Left forelimb (tissue), 1 donor: ENCODE measurements at regions not wholly inside any gene's neighbourhood (a gene's known extent, or its start where the extent isn't known, plus 50 kb on each side); places are given as distances from the start of the nearest gene placed in this dataset.

ENCODE experiments used
- DNase-seq: peaks from one replicate; pipeline ENCODE4 v3.0.0-alpha.2; 2018; ENCODE audit warnings: low spot score

DNA sequence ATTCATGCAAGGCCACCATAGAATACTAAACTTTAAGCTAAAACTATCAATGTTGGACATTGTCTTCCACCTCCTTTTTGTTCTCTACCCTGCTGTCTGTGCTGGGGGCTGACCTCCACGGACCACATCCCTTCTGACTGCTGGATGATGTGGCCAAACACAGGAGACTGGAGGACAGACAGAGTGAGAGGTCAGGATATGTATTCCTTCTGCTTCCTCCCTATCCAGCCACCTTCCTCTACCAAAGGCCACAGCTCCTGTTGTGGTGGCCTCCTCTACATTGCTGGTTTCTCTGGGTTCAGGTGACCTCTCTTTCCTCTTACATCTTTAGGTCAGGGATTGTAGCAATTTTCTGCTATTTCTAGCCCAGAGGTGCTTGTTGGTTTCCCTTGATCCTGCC is 148.1 kb downstream of the ACTBL2 start:
- no peak for DNase-seq

DNA sequence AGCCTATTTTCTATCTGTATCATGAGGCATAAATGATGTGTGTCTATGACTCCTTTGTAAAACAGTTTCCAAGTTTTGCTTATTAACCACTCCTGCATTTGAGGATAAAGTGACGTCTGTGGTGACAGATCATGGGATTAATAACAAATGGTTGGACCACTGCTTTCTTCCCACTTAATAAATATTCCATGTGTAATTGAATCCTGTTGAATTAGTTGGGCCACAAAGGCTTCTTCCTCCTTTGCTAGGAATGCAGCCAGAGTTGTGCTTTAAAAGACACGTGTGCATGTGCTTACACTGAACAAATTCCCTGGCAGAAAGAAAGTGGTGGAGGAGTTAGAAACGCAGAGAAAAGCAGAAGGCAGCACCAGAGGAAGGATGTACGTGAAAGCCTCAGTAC is 150.2 kb downstream of the ACTBL2 start:
- DNase-seq: no peak

- DNase-seq: no peak
Observed at GRCh38 chr5:57327561-57328367, 153.9 kb downstream of the GPBP1 start.

DNA sequence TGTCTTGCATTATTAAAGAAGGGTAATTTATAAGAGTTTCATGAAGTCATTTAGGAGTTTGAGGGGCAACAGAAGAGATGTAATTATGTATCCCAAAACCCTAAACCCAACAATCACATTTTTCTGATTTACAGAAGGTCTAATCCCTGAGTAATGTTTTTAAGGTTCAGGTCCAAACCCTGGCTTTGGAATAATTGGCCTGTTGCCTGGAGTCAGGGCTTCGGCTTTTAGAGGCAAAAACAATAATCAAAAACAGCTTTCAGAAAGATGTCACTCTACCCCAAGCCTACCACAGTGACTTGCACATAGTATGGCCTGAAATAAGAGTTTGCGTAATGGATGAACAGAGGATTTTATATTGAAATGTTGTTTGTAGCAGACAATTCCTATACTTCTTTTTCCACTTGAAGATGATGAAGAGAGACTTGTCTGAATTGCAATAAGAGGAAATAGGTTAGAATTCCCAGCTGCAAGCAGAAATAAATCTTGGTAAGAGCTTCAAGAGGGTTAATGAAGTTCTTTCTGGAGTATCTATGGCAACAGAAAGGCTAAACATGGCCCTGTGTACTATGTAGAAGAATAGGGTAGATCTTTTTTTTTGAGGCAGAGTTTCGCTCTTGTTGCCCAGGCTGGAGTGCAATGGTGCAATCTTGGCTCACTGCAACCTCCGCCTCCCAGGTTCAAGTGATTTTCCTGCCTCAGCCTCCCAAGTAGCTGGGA is 152.0 kb downstream of the GPBP1 start:
- no peak for DNase-seq

GRCh38 chr5:57324861-57325260 is 151.0 kb downstream of the GPBP1 start:
- DNase-seq: peak; percentile 66

DNA sequence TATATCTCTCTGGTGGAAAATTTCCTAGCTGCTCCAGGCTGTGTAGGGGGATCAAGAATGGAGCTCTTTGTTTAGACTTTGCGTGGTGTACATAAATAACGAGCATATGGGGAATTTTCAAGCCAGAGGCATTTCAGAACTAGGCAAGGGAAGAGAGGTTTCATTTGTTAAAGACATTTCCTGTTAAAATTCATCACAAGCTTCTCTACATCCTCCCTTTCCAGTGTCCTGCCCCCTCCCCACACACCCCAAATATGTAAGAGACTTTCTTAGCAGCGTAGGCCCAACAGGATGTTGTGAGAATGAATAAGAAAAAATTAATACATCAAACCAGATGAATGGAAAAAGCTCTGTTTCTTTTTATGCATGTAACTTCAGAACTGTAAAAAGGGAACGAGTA is 150.3 kb downstream of the GPBP1 start:
- no peak for DNase-seq

- DNase-seq: no peak
Observed at GRCh38 chr5:57320582-57320981, 146.7 kb downstream of the GPBP1 start.

- no peak for DNase-seq
Observed at GRCh38 chr5:57319628-57320027, 145.8 kb downstream of the GPBP1 start.

GRCh38 chr5:57318251-57318650 is 144.4 kb downstream of the GPBP1 start:
- no peak for DNase-seq

DNA sequence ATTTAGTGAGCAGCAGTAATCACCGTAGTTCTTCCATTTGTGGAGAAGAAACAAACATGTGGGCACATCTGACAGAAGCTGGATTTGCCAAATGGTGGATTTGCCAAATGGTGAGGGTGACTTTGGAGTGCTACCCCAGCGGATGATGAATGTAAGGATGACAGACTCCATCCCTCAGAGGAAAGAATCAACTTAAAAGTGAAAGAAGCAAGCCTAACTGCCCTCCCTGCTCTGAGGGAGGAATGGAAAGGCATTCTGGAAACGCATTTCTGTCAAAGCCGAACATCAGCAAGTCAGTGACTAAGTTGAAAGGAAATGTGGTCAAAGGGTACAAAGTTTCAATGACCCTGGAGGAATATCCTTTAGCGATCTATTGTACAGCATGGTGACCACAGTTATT is 143.5 kb downstream of the GPBP1 start:
- no peak for DNase-seq

DNA sequence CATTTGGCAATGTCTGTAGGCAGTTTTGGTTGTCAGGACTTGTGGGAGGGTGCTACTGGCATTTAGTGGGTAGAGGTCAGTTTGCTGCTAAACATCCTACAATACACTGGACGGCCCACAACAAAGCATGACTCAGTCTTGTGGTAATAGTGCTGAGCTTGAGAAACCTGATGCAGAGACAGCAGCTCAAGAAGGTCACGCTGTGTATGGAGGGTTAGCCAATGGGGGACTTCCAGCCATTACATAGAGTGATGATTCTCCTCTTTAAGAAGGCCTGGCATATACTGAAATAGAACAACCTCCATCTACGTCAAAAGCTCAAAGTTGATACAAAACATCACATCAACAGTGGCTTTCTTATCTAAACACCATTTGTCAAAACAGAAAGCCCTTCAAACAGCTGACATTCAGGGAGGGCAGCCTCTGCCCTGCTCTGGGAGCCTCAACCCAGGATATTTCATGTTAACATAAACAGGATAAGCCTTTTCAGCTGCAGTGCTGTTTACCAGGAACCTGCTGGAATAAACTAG is 143.0 kb downstream of the GPBP1 start:
- no peak for DNase-seq

- DNase-seq: no peak
Observed at GRCh38 chr5:57315941-57316340, 142.1 kb downstream of the GPBP1 start.
